Suprapubic skin (tissue), 4 donors: ENCODE measurements at regions not wholly inside any gene's neighbourhood (a gene's known extent, or its start where the extent isn't known, plus 50 kb on each side); places are given as distances from the start of the nearest gene placed in this dataset.

ENCODE experiments used
- DNase-seq, 2 donors: peaks; one replicate each; pipeline ENCODE4 v3.0.0-alpha.2; 2019; ENCODE audit warnings: low spot score in 2 of 2
- H3K27ac ChIP-seq: fragments of 200-600 bp; sonication (generic); one replicate; pipeline ENCODE4 v1.5.1; 2019
- H3K27me3 ChIP-seq: fragments of 200-600 bp; sonication (generic); one replicate; pipeline ENCODE4 v1.5.1; 2019
- H3K36me3 ChIP-seq: fragments of 200-600 bp; sonication (generic); one replicate; pipeline ENCODE4 v1.5.1; 2019
- H3K4me1 ChIP-seq: fragments of 200-600 bp; sonication (generic); one replicate; pipeline ENCODE4 v1.5.1; 2019
- H3K4me3 ChIP-seq: fragments of 200-600 bp; sonication (generic); one replicate; pipeline ENCODE4 v1.5.1; 2019; ENCODE audit warnings: mild to moderate bottlenecking
- H3K9me3 ChIP-seq: fragments of 200-600 bp; sonication (generic); one replicate; pipeline ENCODE4 v1.5.1; 2019
- CTCF ChIP-seq, 2 donors: fragments of 200-600 bp in 1 of 2; fragments of 450-650 bp in 1 of 2; sonication (generic) in 1 of 2; IDR thresholded peaks; one replicate each; pipeline ENCODE4 v1.5.1; 2016 to 2019; ENCODE audit warnings: antibody characterized with exemption in 2 of 2, mild to moderate bottlenecking in 1 of 2, moderate library complexity in 1 of 2
- EP300 ChIP-seq: sonication (generic); formaldehyde crosslinking; IDR thresholded peaks from one replicate; pipeline ENCODE4 v1.6.1; 2017; ENCODE audit warnings: antibody characterized with exemption
- POLR2A ChIP-seq, 2 donors: fragments of 450-650 bp; IDR thresholded peaks; one replicate each; pipeline ENCODE4 v1.6.1; 2017; ENCODE audit warnings: antibody characterized with exemption in 2 of 2, mild to moderate bottlenecking in 2 of 2, moderate library complexity in 2 of 2
- POLR2AphosphoS5 ChIP-seq, 3 donors: sonication (generic); formaldehyde crosslinking; IDR thresholded peaks; one replicate each; pipeline ENCODE4 v1.6.1; 2017; ENCODE audit warnings: antibody characterized with exemption in 3 of 3
- WGBS: methylation state at CpG from one replicate; pipeline ENCODE4 v1.1.5; 2018; 5-methylcytosine and 5-hydroxymethylcytosine counted together

- no peaks in the 10 kb centered on the region for H3K4me1 ChIP-seq
- no peaks in the 10 kb centered on the region for H3K36me3 ChIP-seq
- no peak overlapping the region for H3K27ac ChIP-seq
- H3K4me3 ChIP-seq = no peak overlapping the region
- H3K27me3 ChIP-seq = no peaks in the 10 kb centered on the region
- H3K9me3 ChIP-seq = no peaks in the 10 kb centered on the region
- TF ChIP-seq CTCF (IDR thresholded peaks at IDR 0.05) (no peak), POLR2A (IDR thresholded peaks at IDR 0.05) (no peak), EP300 (no peak), POLR2AphosphoS5 (IDR thresholded peaks at IDR 0.05) (no peak)
- DNase-seq = no peak
- WGBS = 86% methylated on average over 6 of the region's 6 CpGs
These were observed 211.3 kb downstream of the GPD2 start for GRCh38 chr2:156647377-156648010.

- H3K9me3 ChIP-seq = no peaks in the 10 kb centered on the region
- H3K27ac ChIP-seq = no peak overlapping the region
- H3K36me3 ChIP-seq = no peaks in the 10 kb centered on the region
- H3K4me3 ChIP-seq = no peak overlapping the region
- DNase-seq = no peak
- TF ChIP-seq CTCF (IDR thresholded peaks at IDR 0.05) (no peak), EP300 (no peak), POLR2A (IDR thresholded peaks at IDR 0.05) (no peak), POLR2AphosphoS5 (IDR thresholded peaks at IDR 0.05) (no peak)
- H3K4me1 ChIP-seq = no peaks in the 10 kb centered on the region
- no peaks in the 10 kb centered on the region for H3K27me3 ChIP-seq
These were observed 212.3 kb downstream of the GPD2 start for GRCh38 chr2:156648522-156648921.

DNA sequence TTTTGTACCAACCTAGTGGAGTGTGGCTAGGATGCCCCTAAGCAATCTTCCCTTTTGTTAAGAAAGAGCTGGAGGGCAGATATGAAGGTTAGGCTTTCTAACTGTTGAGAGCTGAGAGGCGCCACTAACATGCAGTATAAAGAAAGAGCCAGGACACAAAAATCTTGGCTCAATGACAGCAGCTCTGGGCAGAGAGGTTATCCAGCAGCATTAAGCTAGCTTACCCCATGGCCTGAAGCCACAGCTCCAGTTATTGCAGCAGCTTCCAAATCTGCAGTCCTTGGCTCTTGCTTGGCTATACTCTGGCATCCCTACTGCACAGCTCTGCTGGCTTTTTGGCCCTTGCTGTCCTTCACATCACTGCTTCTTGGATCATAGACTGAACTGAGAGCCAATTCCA, 213.4 kb downstream of the GPD2 start:
- H3K27ac ChIP-seq = no peak overlapping the region
- H3K27me3 ChIP-seq = no peaks in the 10 kb centered on the region
- no peak for DNase-seq
- no peaks in the 10 kb centered on the region for H3K4me1 ChIP-seq
- no peak overlapping the region for H3K4me3 ChIP-seq
- H3K9me3 ChIP-seq = no peaks in the 10 kb centered on the region
- H3K36me3 ChIP-seq = no peaks in the 10 kb centered on the region
- 73% methylated on average over 1 of the region's 1 CpG for WGBS
- no peak for TF ChIP-seq EP300
- TF ChIP-seq CTCF (IDR thresholded peaks at IDR 0.05) = no peak
- TF ChIP-seq POLR2A (IDR thresholded peaks at IDR 0.05) = no peak
- no peak for TF ChIP-seq POLR2AphosphoS5 (IDR thresholded peaks at IDR 0.05)

GRCh38 chr2:156652691-156653090, 216.5 kb downstream of the GPD2 start:
- TF ChIP-seq POLR2A (IDR thresholded peaks at IDR 0.05) (no peak), POLR2AphosphoS5 (IDR thresholded peaks at IDR 0.05) (no peak), EP300 (no peak), CTCF (IDR thresholded peaks at IDR 0.05) (no peak)
- H3K4me3 ChIP-seq = no peak overlapping the region
- H3K4me1 ChIP-seq = no peaks in the 10 kb centered on the region
- H3K27ac ChIP-seq = no peak overlapping the region
- H3K9me3 ChIP-seq = no peaks in the 10 kb centered on the region
- H3K36me3 ChIP-seq = no peaks in the 10 kb centered on the region
- H3K27me3 ChIP-seq = no peaks in the 10 kb centered on the region
- no peak for DNase-seq

- Histone ChIP-seq H3K9me3 (no peaks in the 10 kb centered on the region), H3K27me3 (no peaks in the 10 kb centered on the region), H3K36me3 (no peaks in the 10 kb centered on the region), H3K4me3 (no peak overlapping the region), H3K4me1 (no peaks in the 10 kb centered on the region), H3K27ac (no peak overlapping the region)
- TF ChIP-seq EP300 (no peak), CTCF (IDR thresholded peaks at IDR 0.05) (no peak), POLR2AphosphoS5 (IDR thresholded peaks at IDR 0.05) (no peak), POLR2A (IDR thresholded peaks at IDR 0.05) (no peak)
- DNase-seq = no peak
These were observed 217.5 kb downstream of the GPD2 start for GRCh38 chr2:156653675-156654074.
